K562 (cell line): ENCODE measurements at regions not wholly inside any gene's neighbourhood (a gene's known extent, or its start where the extent isn't known, plus 50 kb on each side); places are given as distances from the start of the nearest gene placed in this dataset.

Source experiments
- ATAC-seq: fragments of 200-7000 bp; cut with Tn5 transposase; 3 replicates; pipeline ENCODE4 v1.9.1; 2020; ENCODE audit warnings: moderate library complexity
- BruUV-seq: library from RNA; stranded (reverse); fragments of 400-500 nt; replicated peaks from 2 replicates; lab custom pipeline; 2021; lab: Mats Ljungman, UMichigan
- CTCF ChIA-PET: fragments of 300-600 bp; formaldehyde crosslinking; extraction: SDS; loops from one replicate; lab custom pipeline; 2021; ENCODE audit warnings: low intra/inter-chr PET ratio; lab: Yijun Ruan, JAX
- POLR2A ChIA-PET: fragments of 300-600, 350-650 bp; sonication (Branson Sonifier 250); formaldehyde crosslinking; extraction: SDS; loops from one replicate; lab custom pipeline; 2021; ENCODE audit warnings: antibody characterized with exemption, inconsistent platforms; lab: Yijun Ruan, JAX
- DNase-seq, 4 experiments: peaks; one replicate each; pipeline versions ENCODE4 v3.0.0 to v3.0.0-alpha.2; 2011 to 2018; ENCODE audit warnings: low spot score in 3 of 4, mixed read lengths in 3 of 4; ENCODE audit errors: extremely low read depth in 1 of 4
- FAIRE-seq: peaks from 2 replicates; lab custom pipeline; 2011; peaks lifted over from hg19 to GRCh38; lab: Jason Lieb, UNC
- H2AFZ ChIP-seq: 2 replicates; pipeline ENCODE4 v1.6.0; 2011; ENCODE audit warnings: low read depth, low read length, control low read depth, inconsistent platforms
- H3K27ac ChIP-seq: fragments of 200-600 bp; 3 replicates; pipeline ENCODE4 v1.8.0; 2011; ENCODE audit warnings: low read depth, mild to moderate bottlenecking, control low read depth, inconsistent platforms, low read length, moderate library complexity, mixed read lengths; ENCODE audit errors: extremely low read depth
- H3K27me3 ChIP-seq, 2 experiments: fragments of 300-600 bp in 1 of 2; 2 replicates in 1 of 2; 3 replicates in 1 of 2; pipeline versions ENCODE4 v1.6.0 to v1.8.0; 2011; ENCODE audit warnings: inconsistent platforms in 2 of 2, low read length in 2 of 2, mild to moderate bottlenecking in 1 of 2, mixed read lengths in 1 of 2, moderate library complexity in 1 of 2; ENCODE audit not compliant: control insufficient read depth in 2 of 2, insufficient read depth in 2 of 2
- H3K36me3 ChIP-seq: fragments of 300-600 bp; 3 replicates; pipeline ENCODE4 v1.8.0; 2011; ENCODE audit warnings: mild to moderate bottlenecking, low read length, inconsistent platforms; ENCODE audit not compliant: control insufficient read depth, insufficient read depth
- H3K4me1 ChIP-seq, 2 experiments: fragments of 200-600 bp in 1 of 2; replicated peaks in 1 of 2; 2 replicates in 1 of 2; 3 replicates in 1 of 2; pipeline versions ENCODE4 v1.5.1 to v1.8.0; 2011; ENCODE audit warnings: inconsistent platforms in 2 of 2, low read length in 2 of 2, mild to moderate bottlenecking in 1 of 2, mixed read lengths in 1 of 2, moderate library complexity in 1 of 2; ENCODE audit not compliant: control insufficient read depth in 2 of 2, insufficient read depth in 2 of 2
- H3K4me2 ChIP-seq: 2 replicates; pipeline ENCODE4 v1.6.1; 2011; ENCODE audit warnings: low read length, control low read depth, inconsistent platforms, mixed read lengths; ENCODE audit not compliant: insufficient read depth
- H3K4me3 ChIP-seq: fragments of 200-600 bp; sonication (generic), shearing (Covaris generic); 2 replicates; pipeline ENCODE4 v1.5.1; 2016; ENCODE audit warnings: control low read depth, inconsistent platforms
- H3K79me2 ChIP-seq: fragments of 200-600 bp; 3 replicates; pipeline ENCODE4 v1.8.0; 2011; ENCODE audit warnings: low read length, inconsistent platforms; ENCODE audit not compliant: control insufficient read depth, insufficient read depth
- H3K9ac ChIP-seq, 2 experiments: 2 replicates each; pipeline versions ENCODE4 v1.6.0 to v1.6.1; 2011; ENCODE audit warnings: low read depth in 2 of 2, low read length in 2 of 2, control low read depth in 1 of 2, inconsistent platforms in 1 of 2, mild to moderate bottlenecking in 1 of 2, mixed read lengths in 1 of 2; ENCODE audit not compliant: insufficient read depth in 1 of 2
- H3K9me1 ChIP-seq: one replicate; pipeline ENCODE4 v1.6.0; 2011; ENCODE audit warnings: inconsistent platforms, mild to moderate bottlenecking, low read length, moderate library complexity; ENCODE audit not compliant: control insufficient read depth, insufficient read depth
- H3K9me3 ChIP-seq: replicated peaks from 2 replicates; pipeline ENCODE4 v1.5.1; 2011; ENCODE audit warnings: low read depth, low read length, inconsistent platforms; ENCODE audit not compliant: control insufficient read depth, insufficient read depth
- H4K20me1 ChIP-seq: replicated peaks from 2 replicates; pipeline ENCODE4 v1.6.1; 2011; ENCODE audit warnings: low read length, inconsistent platforms, mixed read lengths; ENCODE audit not compliant: control insufficient read depth, insufficient read depth
- FOXJ3 ChIP-seq: sonication (generic); formaldehyde crosslinking; IDR thresholded peaks from 2 replicates; pipeline ENCODE4 v1.4.0; 2020; ENCODE audit warnings: mild to moderate bottlenecking, missing genetic modification reagents
- GATA2 ChIP-seq: sonication (generic); formaldehyde crosslinking; IDR thresholded peaks from 2 replicates; pipeline ENCODE4 v1.4.0; 2020; ENCODE audit warnings: mild to moderate bottlenecking, missing genetic modification reagents
- GTF2E2 ChIP-seq: fragments of 200-800 bp; sonication (Bioruptor generic); IDR thresholded peaks from 2 replicates; pipeline ENCODE4 v1.6.1; 2016; ENCODE audit warnings: missing genetic modification characterization, missing compliant biosample characterization
- IRF2 ChIP-seq: sonication (generic); formaldehyde crosslinking; IDR thresholded peaks from 2 replicates; pipeline ENCODE4 v1.8.1; 2022; ENCODE audit warnings: mild to moderate bottlenecking, missing genetic modification reagents
- IRF9 ChIP-seq: fragments of 450-650 bp; IDR thresholded peaks from 2 replicates; pipeline ENCODE4 v1.6.1; 2016; ENCODE audit warnings: missing biosample characterization, missing genetic modification characterization
- MBD2 ChIP-seq: sonication (generic); IDR thresholded peaks from 2 replicates; pipeline ENCODE4 v1.6.1; 2016; ENCODE audit warnings: low read depth, borderline replicate concordance
- MLX ChIP-seq, 2 experiments: fragments of 450-650 bp in 1 of 2; sonication (generic) in 1 of 2; formaldehyde crosslinking; conservative IDR thresholded peaks; 2 replicates each; pipeline versions ENCODE4 v1.4.0 to v1.8.1; 2020 to 2022; ENCODE audit warnings: mild to moderate bottlenecking in 1 of 2, missing genetic modification reagents in 1 of 2
- NCOA6 ChIP-seq: fragments of 450-650 bp; IDR thresholded peaks from 2 replicates; pipeline ENCODE4 v1.6.1; 2017; ENCODE audit warnings: mild to moderate bottlenecking
- NFYB ChIP-seq: IDR thresholded peaks from 2 replicates; pipeline ENCODE4 v1.6.1; 2011; ENCODE audit warnings: mild to moderate bottlenecking, moderate library complexity; ENCODE audit not compliant: insufficient read length; ENCODE audit errors: extremely low read depth
- RFX5 ChIP-seq: IDR thresholded peaks from 2 replicates; pipeline ENCODE4 v1.6.1; 2011; ENCODE audit warnings: low read depth, mild to moderate bottlenecking, improper control_type of control experiment, low read length
- THAP12 ChIP-seq: fragments of 250-450 bp; sonication (Bioruptor Pico); IDR thresholded peaks from 2 replicates; pipeline ENCODE4 v1.9.0; 2021; ENCODE audit warnings: mild to moderate bottlenecking, inconsistent platforms
- TSHZ1 ChIP-seq: fragments of 250-450 bp; sonication (Bioruptor Pico); IDR thresholded peaks from 2 replicates; pipeline ENCODE4 v1.4.0; 2020; ENCODE audit warnings: mild to moderate bottlenecking, moderate library complexity
- ZBTB17 ChIP-seq: fragments of 450-650 bp; formaldehyde crosslinking; IDR thresholded peaks from 2 replicates; pipeline ENCODE4 v1.4.0; 2020; ENCODE audit warnings: mild to moderate bottlenecking
- ZC3H8 ChIP-seq: fragments of 450-650 bp; IDR thresholded peaks from 2 replicates; pipeline ENCODE4 v1.6.1; 2017
- ZNF274 ChIP-seq: IDR thresholded peaks from 2 replicates; pipeline ENCODE4 v1.6.1; 2011; ENCODE audit warnings: low read depth, mild to moderate bottlenecking, low read length, moderate library complexity, borderline replicate concordance
- WGBS: fragments of 100-300 bp; shearing (Covaris generic); methylation state at CpG from one replicate; pipeline ENCODE4 v1.1.6; 2016; ENCODE audit warnings: low coverage, mixed read lengths; ENCODE audit not compliant: insufficient coverage; ENCODE audit errors: missing lambda C conversion rate; 5-methylcytosine and 5-hydroxymethylcytosine counted together
- in situ Hi-C: fragments of 300-500 bp; cut with MboI; formaldehyde crosslinking; loops from 4 replicates; pipeline ENCODE4 v1.15.0; 2018; ENCODE audit warnings: inconsistent platforms, mixed read lengths
- intact Hi-C: fragments of 100-400 bp; cut with micrococcal nuclease; formaldehyde crosslinking; loops from 2 replicates; pipeline ENCODE4 v1.14.2; 2022

- no peaks in the 10 kb centered on the region for H4K20me1 ChIP-seq
- H3K36me3 ChIP-seq = no peaks in the 10 kb centered on the region
- POLR2A ChIA-PET = no interaction called here
- H3K79me2 ChIP-seq = no peaks in the 10 kb centered on the region
- no peak overlapping the region for H2AFZ ChIP-seq
- H3K9me1 ChIP-seq = no peaks in the 10 kb centered on the region
- no peak overlapping the region for H3K27ac ChIP-seq
- no peaks in the 10 kb centered on the region for H3K9me3 ChIP-seq
- H3K9ac ChIP-seq = no peak overlapping the region
- in situ Hi-C loops (no loop called here), intact Hi-C loops (no loop called here)
- H3K4me2 ChIP-seq = no peak overlapping the region
- CTCF ChIA-PET = no interaction called here
- no peaks in the 10 kb centered on the region for H3K4me1 ChIP-seq
- TF ChIP-seq NCOA6 = no peak
- no peak for TF ChIP-seq FOXJ3 (CRISPR knock-in tag)
- TF ChIP-seq IRF2 = no peak
- TF ChIP-seq GTF2E2 (tag) = no peak
- no peak for TF ChIP-seq IRF9
- TF ChIP-seq MLX (CRISPR knock-in tag; conservative IDR thresholded peaks at IDR 0.05) = no peak
- TF ChIP-seq GATA2 = no peak
- no peak for TF ChIP-seq THAP12 (CRISPR knock-in tag)
- TF ChIP-seq ZC3H8 = no peak
- no peak for TF ChIP-seq NFYB
- TF ChIP-seq ZBTB17 = no peak
- no peak for TF ChIP-seq RFX5
- TF ChIP-seq ZNF274 = no peak
- TF ChIP-seq TSHZ1 (CRISPR knock-in tag) = no peak
- TF ChIP-seq MBD2 = no peak
- ATAC-seq = no peak
- no peak for DNase-seq
- no peak overlapping the region for H3K4me3 ChIP-seq
- no peak for FAIRE-seq
- 0% methylated on average over 2 of the region's 2 CpGs for WGBS
- H3K27me3 ChIP-seq = no peaks in the 10 kb centered on the region
- BruUV-seq = no TSS peak
Measured at GRCh38 chr7:54946271-54946670, 72.5 kb upstream of the EGFR start.
